CD4-positive, alpha-beta T cell treated with Interleukin-1 beta for 1 hour (primary cell): ENCODE measurements at regions not wholly inside any gene's neighbourhood (a gene's known extent, or its start where the extent isn't known, plus 50 kb on each side); places are given as distances from the start of the nearest gene placed in this dataset.

Experiments used
- DNase-seq, 2 donors: peaks; one replicate each; pipeline ENCODE4 v3.0.0-alpha.2; 2020 to 2022

- no peak for DNase-seq
Observed at GRCh38 chr9:89748831-89749499, 144.2 kb downstream of the GADD45G start.

GRCh38 chr9:89749500-89750116, 144.8 kb downstream of the GADD45G start:
- no peak for DNase-seq

- no peak for DNase-seq
Observed at GRCh38 chr9:89750117-89750791, 145.4 kb downstream of the GADD45G start.

GRCh38 chr9:89751079-89751825, 146.4 kb downstream of the GADD45G start:
- no peak for DNase-seq

- DNase-seq: no peak
Observed at GRCh38 chr9:89752154-89752553, 147.3 kb downstream of the GADD45G start.

GRCh38 chr9:89753472-89754055, 148.8 kb downstream of the GADD45G start:
- DNase-seq: no peak

- no peak for DNase-seq
Observed at GRCh38 chr9:89754193-89754592, 149.4 kb downstream of the GADD45G start.

GRCh38 chr9:89755821-89756220, 151.0 kb downstream of the GADD45G start:
- DNase-seq: no peak

GRCh38 chr9:89756891-89757537, 152.2 kb downstream of the GADD45G start:
- DNase-seq: no peak

- no peak for DNase-seq
Observed at GRCh38 chr9:89757776-89758528, 153.1 kb downstream of the GADD45G start.

- DNase-seq: no peak
Observed at GRCh38 chr9:89759572-89759971, 154.8 kb downstream of the GADD45G start.

- no peak for DNase-seq
Observed at GRCh38 chr9:89760123-89760522, 155.3 kb downstream of the GADD45G start.

GRCh38 chr9:89764217-89764616, 159.4 kb downstream of the GADD45G start:
- no peak for DNase-seq

- DNase-seq: no peak
Observed at GRCh38 chr9:89765211-89765946, 160.6 kb downstream of the GADD45G start.

- DNase-seq: no peak
Observed at GRCh38 chr9:89766991-89767390, 162.2 kb downstream of the GADD45G start.

GRCh38 chr9:89768051-89768450, 163.2 kb downstream of the GADD45G start:
- DNase-seq: no peak

- no peak for DNase-seq
Observed at GRCh38 chr9:89768650-89769071, 163.8 kb downstream of the GADD45G start.

- no peak for DNase-seq
Observed at GRCh38 chr9:89770531-89771174, 165.8 kb downstream of the GADD45G start.

- DNase-seq: no peak
Observed at GRCh38 chr9:89771205-89771604, 166.4 kb downstream of the GADD45G start.

GRCh38 chr9:89773170-89773569, 168.4 kb downstream of the GADD45G start:
- no peak for DNase-seq
